Adrenal gland (tissue), 9 donors: ENCODE measurements at regions not wholly inside any gene's neighbourhood (a gene's known extent, or its start where the extent isn't known, plus 50 kb on each side); places are given as distances from the start of the nearest gene placed in this dataset.

Experiments
- DNase-seq, 7 donors: peaks; one replicate each; pipeline ENCODE4 v3.0.0-alpha.2; 2019 to 2020
- H3K27ac ChIP-seq, 5 donors: fragments of 200-600 bp; sonication (generic) in 4 of 5; 1 replicate in 3 of 5; 2 replicates in 2 of 5; pipeline versions ENCODE4 v1.5.1 to v1.8.0; 2016 to 2020; ENCODE audit warnings: mild to moderate bottlenecking in 1 of 5
- H3K27me3 ChIP-seq: fragments of 200-600 bp; 2 replicates; pipeline ENCODE4 v1.8.0; 2021
- H3K36me3 ChIP-seq, 2 donors: fragments of 200-600 bp; replicated peaks in 1 of 2; 1 replicate in 1 of 2; 2 replicates in 1 of 2; pipeline versions ENCODE4 v1.5.1 to v1.8.0; 2018 to 2022
- H3K4me1 ChIP-seq, 2 donors: fragments of 200-600 bp; replicated peaks in 1 of 2; 1 replicate in 1 of 2; 2 replicates in 1 of 2; pipeline versions ENCODE4 v1.5.1 to v1.8.0; 2018 to 2021
- H3K4me3 ChIP-seq, 4 donors: fragments of 200-600 bp; sonication (generic) in 3 of 4; one replicate each; pipeline ENCODE4 v1.5.1; 2016 to 2018
- H3K9me3 ChIP-seq, 3 donors: fragments of 200-600 bp; sonication (generic) in 1 of 3; replicated peaks in 1 of 3; 1 replicate in 2 of 3; 2 replicates in 1 of 3; pipeline versions ENCODE4 v1.5.1 to v1.8.0; 2016 to 2021
- CTCF ChIP-seq, 6 experiments: fragments of 450-650 bp in 4 of 6; fragments of 200-600 bp in 2 of 6; sonication (generic) in 1 of 6; IDR thresholded peaks; 1 replicate in 5 of 6; 2 replicates in 1 of 6; pipeline versions ENCODE4 v1.5.1 to v1.8.0; 2016 to 2021; ENCODE audit warnings: antibody characterized with exemption in 6 of 6, mild to moderate bottlenecking in 2 of 6, moderate library complexity in 1 of 6
- POLR2A ChIP-seq, 2 donors: fragments of 450-650 bp; IDR thresholded peaks; one replicate each; pipeline ENCODE4 v1.6.1; 2017; ENCODE audit warnings: antibody characterized with exemption in 2 of 2, mild to moderate bottlenecking in 2 of 2, moderate library complexity in 1 of 2
- WGBS, 4 donors: extraction: QIAGEN DNeasy Blood & Tissue Kit in 2 of 4; methylation state at CpG; one replicate each; pipeline versions ENCODE4 v1.1.5 to v1.1.7; 2013 to 2017; 5-methylcytosine and 5-hydroxymethylcytosine counted together
- intact Hi-C, 2 donors: fragments of 100-400 bp; cut with DNase I; formaldehyde crosslinking; loops; one replicate each; pipeline versions ENCODE4 v1.14.1 to v1.15.0; 2022 to 2023
- donor health status: healthy with polysubstance abuse.
- donor health status: Bipolar disorder and iron deficiency.
- donor health status: DM: yes; HTN: yes; CAD: no.
- donor health status: DM: no; HTN: no; CAD: no.
- donor health status: DM: no; HTN: no; CAD: no.

GRCh38 chr2:83002706-83003105 lies 1456.4 kb downstream of the SUCLG1 start:
- intact Hi-C loops: no loop called here
- Histone ChIP-seq H3K9me3 (no peaks in the 10 kb centered on the region), H3K4me3 (no peak overlapping the region), H3K27ac (no peak overlapping the region), H3K36me3 (no peaks in the 10 kb centered on the region), H3K27me3 (no peaks in the 10 kb centered on the region), H3K4me1 (no peaks in the 10 kb centered on the region)
- TF ChIP-seq POLR2A (IDR thresholded peaks at IDR 0.05) (no peak), CTCF (IDR thresholded peaks at IDR 0.05) (no peak)
- DNase-seq: no peak
- WGBS, 4 donors: 63 to 77% (median 69%) methylated on average over 2 of the region's 2 CpGs

GRCh38 chr2:82998781-82999180 lies 1460.3 kb downstream of the SUCLG1 start:
- intact Hi-C loops: no loop called here
- DNase-seq: no peak
- WGBS, 4 donors: 54 to 76% (median 71%) methylated on average over 2 of the region's 2 CpGs
- Histone ChIP-seq H3K36me3 (no peaks in the 10 kb centered on the region), H3K4me3 (no peak overlapping the region), H3K27ac (no peak overlapping the region), H3K27me3 (no peaks in the 10 kb centered on the region), H3K4me1 (no peaks in the 10 kb centered on the region), H3K9me3 (no peaks in the 10 kb centered on the region)
- TF ChIP-seq POLR2A (IDR thresholded peaks at IDR 0.05): no peak
- TF ChIP-seq CTCF (IDR thresholded peaks at IDR 0.05): no peak

- intact Hi-C loops: no loop called here
- Histone ChIP-seq H3K27ac (no peak overlapping the region), H3K4me1 (no peaks in the 10 kb centered on the region), H3K36me3 (no peaks in the 10 kb centered on the region), H3K4me3 (no peak overlapping the region), H3K9me3 (no peaks in the 10 kb centered on the region), H3K27me3 (no peaks in the 10 kb centered on the region)
- TF ChIP-seq CTCF (IDR thresholded peaks at IDR 0.05) (no peak), POLR2A (IDR thresholded peaks at IDR 0.05) (no peak)
- DNase-seq: no peak
- 69 to 86% (median 79%) methylated on average over 3 of the region's 3 CpGs for WGBS, 4 donors
Measured at GRCh38 chr2:82996217-82996616, 1462.9 kb downstream of the SUCLG1 start.

GRCh38 chr2:82994151-82994550 lies 1464.9 kb downstream of the SUCLG1 start:
- Histone ChIP-seq H3K27ac (no peak overlapping the region), H3K9me3 (no peaks in the 10 kb centered on the region), H3K36me3 (no peaks in the 10 kb centered on the region), H3K4me1 (no peaks in the 10 kb centered on the region), H3K4me3 (no peak overlapping the region), H3K27me3 (no peaks in the 10 kb centered on the region)
- TF ChIP-seq POLR2A (IDR thresholded peaks at IDR 0.05): no peak
- no peak for TF ChIP-seq CTCF (IDR thresholded peaks at IDR 0.05)
- intact Hi-C loops: no loop called here
- peak in 1 of 7 donors; percentile 12 for DNase-seq
- WGBS, 4 donors: 42 to 61% (median 50%) methylated on average over 2 of the region's 2 CpGs
